Mesothelial cell of epicardium (in vitro differentiated cells): ENCODE measurements at regions not wholly inside any gene's neighbourhood (a gene's known extent, or its start where the extent isn't known, plus 50 kb on each side); places are given as distances from the start of the nearest gene placed in this dataset.
A peak's percentile ranks its signal among the peaks of the same experiment; 100 is the strongest.

Experiments used
- DNase-seq, 2 experiments: peaks; one replicate each; pipeline ENCODE4 v3.0.0; 2021; ENCODE audit warnings: low spot score in 2 of 2; ENCODE audit not compliant: unreplicated experiment in 2 of 2
- H3K27ac Mint-ChIP-seq: 2 replicates; pipeline ENCODE4 v1.8.0; 2021; ENCODE audit warnings: mixed read lengths
- H3K27me3 Mint-ChIP-seq: 2 replicates; pipeline ENCODE4 v1.8.0; 2021; ENCODE audit warnings: low read depth, mixed read lengths
- H3K36me3 Mint-ChIP-seq: 2 replicates; pipeline ENCODE4 v1.8.0; 2021; ENCODE audit warnings: mixed read lengths
- H3K4me1 Mint-ChIP-seq: 2 replicates; pipeline ENCODE4 v1.8.0; 2021; ENCODE audit warnings: mixed read lengths
- H3K4me3 Mint-ChIP-seq: 2 replicates; pipeline ENCODE4 v1.8.0; 2021; ENCODE audit warnings: mild to moderate bottlenecking, moderate library complexity, mixed read lengths
- H3K9me3 Mint-ChIP-seq: 2 replicates; pipeline ENCODE4 v1.8.0; 2021; ENCODE audit warnings: mixed read lengths
- CTCF ChIP-seq: fragments of 200-600 bp; sonication (generic); IDR thresholded peaks from one replicate; pipeline ENCODE4 v1.5.0; 2021; ENCODE audit warnings: antibody characterized with exemption; ENCODE audit not compliant: unreplicated experiment

- Mint-ChIP-seq H3K9me3 (no peaks in the 10 kb centered on the region), H3K27ac (no peak overlapping the region), H3K4me1 (peaks cover 33% of the 10 kb centered on the region), H3K4me3 (no peak overlapping the region), H3K27me3 (no peaks in the 10 kb centered on the region), H3K36me3 (no peaks in the 10 kb centered on the region)
- no peak for TF ChIP-seq CTCF
- no peak for DNase-seq
These were observed 372.8 kb upstream of the TBL1XR1 start for GRCh38 chr3:177569875-177570657.

GRCh38 chr3:177571271-177571943 lies 374.1 kb upstream of the TBL1XR1 start:
- no peak overlapping the region for H3K4me3 Mint-ChIP-seq
- no peak for DNase-seq
- H3K36me3 Mint-ChIP-seq, result no peaks in the 10 kb centered on the region
- H3K27me3 Mint-ChIP-seq, result no peaks in the 10 kb centered on the region
- H3K9me3 Mint-ChIP-seq, result no peaks in the 10 kb centered on the region
- peaks cover 34% of the 10 kb centered on the region for H3K4me1 Mint-ChIP-seq
- H3K27ac Mint-ChIP-seq, result no peak overlapping the region
- TF ChIP-seq CTCF, result no peak

- Mint-ChIP-seq H3K27me3 (no peaks in the 10 kb centered on the region), H3K36me3 (no peaks in the 10 kb centered on the region), H3K9me3 (no peaks in the 10 kb centered on the region), H3K4me3 (no peak overlapping the region), H3K4me1 (peaks cover 34% of the 10 kb centered on the region), H3K27ac (peak overlapping the region; percentile 17)
- TF ChIP-seq CTCF, result no peak
- no peak for DNase-seq
These were observed 374.6 kb upstream of the TBL1XR1 start for GRCh38 chr3:177571944-177572315.

- no peak for DNase-seq
- Mint-ChIP-seq H3K4me3 (no peak overlapping the region), H3K4me1 (peaks cover 22% of the 10 kb centered on the region), H3K27ac (no peak overlapping the region), H3K27me3 (no peaks in the 10 kb centered on the region), H3K36me3 (no peaks in the 10 kb centered on the region), H3K9me3 (no peaks in the 10 kb centered on the region)
- TF ChIP-seq CTCF, result no peak
These were observed 377.1 kb upstream of the TBL1XR1 start for GRCh38 chr3:177574222-177574856.

GRCh38 chr3:177576746-177577145 lies 379.5 kb upstream of the TBL1XR1 start:
- no peak for TF ChIP-seq CTCF
- no peaks in the 10 kb centered on the region for H3K36me3 Mint-ChIP-seq
- H3K9me3 Mint-ChIP-seq, result no peaks in the 10 kb centered on the region
- no peak overlapping the region for H3K4me3 Mint-ChIP-seq
- no peak for DNase-seq
- peaks cover 18% of the 10 kb centered on the region for H3K4me1 Mint-ChIP-seq
- no peaks in the 10 kb centered on the region for H3K27me3 Mint-ChIP-seq
- no peak overlapping the region for H3K27ac Mint-ChIP-seq
